K562 (cell line): ENCODE measurements at regions not wholly inside any gene's neighbourhood (a gene's known extent, or its start where the extent isn't known, plus 50 kb on each side); places are given as distances from the start of the nearest gene placed in this dataset.

ENCODE experiments used
- ATAC-seq: fragments of 200-7000 bp; cut with Tn5 transposase; 3 replicates; pipeline ENCODE4 v1.9.1; 2020; ENCODE audit warnings: moderate library complexity
- BruUV-seq: library from RNA; stranded (reverse); fragments of 400-500 nt; replicated peaks from 2 replicates; lab custom pipeline; 2021; lab: Mats Ljungman, UMichigan
- CTCF ChIA-PET: fragments of 300-600 bp; formaldehyde crosslinking; extraction: SDS; loops from one replicate; lab custom pipeline; 2021; ENCODE audit warnings: low intra/inter-chr PET ratio; lab: Yijun Ruan, JAX
- POLR2A ChIA-PET: fragments of 300-600, 350-650 bp; sonication (Branson Sonifier 250); formaldehyde crosslinking; extraction: SDS; loops from one replicate; lab custom pipeline; 2021; ENCODE audit warnings: antibody characterized with exemption, inconsistent platforms; lab: Yijun Ruan, JAX
- DNase-seq, 4 experiments: peaks; one replicate each; pipeline versions ENCODE4 v3.0.0 to v3.0.0-alpha.2; 2011 to 2018; ENCODE audit warnings: low spot score in 3 of 4, mixed read lengths in 3 of 4; ENCODE audit errors: extremely low read depth in 1 of 4
- FAIRE-seq: peaks from 2 replicates; lab custom pipeline; 2011; peaks lifted over from hg19 to GRCh38; lab: Jason Lieb, UNC
- H2AFZ ChIP-seq: 2 replicates; pipeline ENCODE4 v1.6.0; 2011; ENCODE audit warnings: low read depth, low read length, control low read depth, inconsistent platforms
- H3K27ac ChIP-seq: fragments of 200-600 bp; 3 replicates; pipeline ENCODE4 v1.8.0; 2011; ENCODE audit warnings: low read depth, mild to moderate bottlenecking, control low read depth, inconsistent platforms, low read length, moderate library complexity, mixed read lengths; ENCODE audit errors: extremely low read depth
- H3K27me3 ChIP-seq, 2 experiments: fragments of 300-600 bp in 1 of 2; 2 replicates in 1 of 2; 3 replicates in 1 of 2; pipeline versions ENCODE4 v1.6.0 to v1.8.0; 2011; ENCODE audit warnings: inconsistent platforms in 2 of 2, low read length in 2 of 2, mild to moderate bottlenecking in 1 of 2, mixed read lengths in 1 of 2, moderate library complexity in 1 of 2; ENCODE audit not compliant: control insufficient read depth in 2 of 2, insufficient read depth in 2 of 2
- H3K36me3 ChIP-seq: fragments of 300-600 bp; 3 replicates; pipeline ENCODE4 v1.8.0; 2011; ENCODE audit warnings: mild to moderate bottlenecking, low read length, inconsistent platforms; ENCODE audit not compliant: control insufficient read depth, insufficient read depth
- H3K4me1 ChIP-seq, 2 experiments: fragments of 200-600 bp in 1 of 2; replicated peaks in 1 of 2; 2 replicates in 1 of 2; 3 replicates in 1 of 2; pipeline versions ENCODE4 v1.5.1 to v1.8.0; 2011; ENCODE audit warnings: inconsistent platforms in 2 of 2, low read length in 2 of 2, mild to moderate bottlenecking in 1 of 2, mixed read lengths in 1 of 2, moderate library complexity in 1 of 2; ENCODE audit not compliant: control insufficient read depth in 2 of 2, insufficient read depth in 2 of 2
- H3K4me2 ChIP-seq: 2 replicates; pipeline ENCODE4 v1.6.1; 2011; ENCODE audit warnings: low read length, control low read depth, inconsistent platforms, mixed read lengths; ENCODE audit not compliant: insufficient read depth
- H3K4me3 ChIP-seq: fragments of 200-600 bp; sonication (generic), shearing (Covaris generic); 2 replicates; pipeline ENCODE4 v1.5.1; 2016; ENCODE audit warnings: control low read depth, inconsistent platforms
- H3K79me2 ChIP-seq: fragments of 200-600 bp; 3 replicates; pipeline ENCODE4 v1.8.0; 2011; ENCODE audit warnings: low read length, inconsistent platforms; ENCODE audit not compliant: control insufficient read depth, insufficient read depth
- H3K9ac ChIP-seq, 2 experiments: 2 replicates each; pipeline versions ENCODE4 v1.6.0 to v1.6.1; 2011; ENCODE audit warnings: low read depth in 2 of 2, low read length in 2 of 2, control low read depth in 1 of 2, inconsistent platforms in 1 of 2, mild to moderate bottlenecking in 1 of 2, mixed read lengths in 1 of 2; ENCODE audit not compliant: insufficient read depth in 1 of 2
- H3K9me1 ChIP-seq: one replicate; pipeline ENCODE4 v1.6.0; 2011; ENCODE audit warnings: inconsistent platforms, mild to moderate bottlenecking, low read length, moderate library complexity; ENCODE audit not compliant: control insufficient read depth, insufficient read depth
- H3K9me3 ChIP-seq: replicated peaks from 2 replicates; pipeline ENCODE4 v1.5.1; 2011; ENCODE audit warnings: low read depth, low read length, inconsistent platforms; ENCODE audit not compliant: control insufficient read depth, insufficient read depth
- H4K20me1 ChIP-seq: replicated peaks from 2 replicates; pipeline ENCODE4 v1.6.1; 2011; ENCODE audit warnings: low read length, inconsistent platforms, mixed read lengths; ENCODE audit not compliant: control insufficient read depth, insufficient read depth
- BDP1 ChIP-seq: IDR thresholded peaks from 3 replicates; pipeline ENCODE4 v1.6.1; 2011; ENCODE audit not compliant: insufficient read length, insufficient read depth
- CAMTA2 ChIP-seq: fragments of 250-450 bp; sonication (Bioruptor Pico); conservative IDR thresholded peaks from 2 replicates; pipeline ENCODE4 v1.5.1; 2022
- CGGBP1 ChIP-seq: fragments of 250-450 bp; sonication (Bioruptor Pico); IDR thresholded peaks from 2 replicates; pipeline ENCODE4 v1.9.0; 2021; ENCODE audit warnings: mild to moderate bottlenecking
- DPF2 ChIP-seq: fragments of 450-650 bp; IDR thresholded peaks from 2 replicates; pipeline ENCODE4 v1.6.1; 2016
- ELF1 ChIP-seq: fragments of 200-800 bp; sonication (Bioruptor generic); IDR thresholded peaks from 2 replicates; pipeline ENCODE4 v1.6.1; 2016; ENCODE audit warnings: missing genetic modification characterization, missing compliant biosample characterization
- ETV1 ChIP-seq: fragments of 450-650 bp; conservative IDR thresholded peaks from 2 replicates; pipeline ENCODE4 v1.6.1; 2016; ENCODE audit warnings: missing genetic modification characterization, control low read depth, low read depth, missing compliant biosample characterization
- FOXJ3 ChIP-seq: sonication (generic); formaldehyde crosslinking; IDR thresholded peaks from 2 replicates; pipeline ENCODE4 v1.4.0; 2020; ENCODE audit warnings: mild to moderate bottlenecking, missing genetic modification reagents
- HNRNPL ChIP-seq: fragments of 200-400 bp; formaldehyde crosslinking; IDR thresholded peaks from 2 replicates; pipeline ENCODE4 v1.6.1; 2017; ENCODE audit warnings: low read depth, mild to moderate bottlenecking, low read length
- ILF3 ChIP-seq: fragments of 450-650 bp; IDR thresholded peaks from 2 replicates; pipeline ENCODE4 v1.6.1; 2018; ENCODE audit warnings: antibody characterized with exemption, mild to moderate bottlenecking, moderate library complexity, borderline replicate concordance
- KLF6 ChIP-seq: fragments of 250-450 bp; sonication (Bioruptor Pico); IDR thresholded peaks from 2 replicates; pipeline ENCODE4 v1.4.0; 2020; ENCODE audit warnings: mild to moderate bottlenecking, moderate library complexity, borderline replicate concordance
- NEUROD1 ChIP-seq: fragments of 150-350 bp; IDR thresholded peaks from 2 replicates; pipeline ENCODE4 v1.6.1; 2014; ENCODE audit warnings: borderline replicate concordance, low read length, low read depth; ENCODE audit not compliant: partially characterized antibody
- NFIC ChIP-seq: fragments of 450-650 bp; IDR thresholded peaks from 2 replicates; pipeline ENCODE4 v1.6.1; 2017; ENCODE audit warnings: mild to moderate bottlenecking, inconsistent platforms
- PRPF4 ChIP-seq: fragments of 200-400 bp; formaldehyde crosslinking; IDR thresholded peaks from one replicate; pipeline ENCODE4 v1.6.1; 2017; ENCODE audit warnings: low read length, low read depth, mild to moderate bottlenecking; ENCODE audit not compliant: insufficient read depth, poor library complexity, severe bottlenecking
- PTRF ChIP-seq: fragments of 450-650 bp; IDR thresholded peaks from 2 replicates; pipeline ENCODE4 v1.6.1; 2016; ENCODE audit warnings: mild to moderate bottlenecking, missing genetic modification characterization, missing compliant biosample characterization
- RCOR1 ChIP-seq, 2 experiments: IDR thresholded peaks; 2 replicates each; pipeline ENCODE4 v1.6.1; 2012; ENCODE audit warnings: low read depth in 2 of 2, low read length in 2 of 2, borderline replicate concordance in 1 of 2, improper control_type of control experiment in 1 of 2
- SREBF1 ChIP-seq: fragments of 150-350 bp; IDR thresholded peaks from 2 replicates; pipeline ENCODE4 v1.6.1; 2014; ENCODE audit warnings: antibody characterized with exemption, low read depth, low read length, borderline replicate concordance
- SRSF1 ChIP-seq: fragments of 200-400 bp; formaldehyde crosslinking; IDR thresholded peaks from 2 replicates; pipeline ENCODE4 v1.6.1; 2017; ENCODE audit warnings: mild to moderate bottlenecking, low read depth, low read length, moderate library complexity
- TEAD4 ChIP-seq, 2 experiments: sonication (generic) in 1 of 2; formaldehyde crosslinking in 1 of 2; IDR thresholded peaks; 2 replicates each; pipeline versions ENCODE4 v1.6.1 to v1.8.0; 2012 to 2022; ENCODE audit warnings: borderline replicate concordance in 1 of 2, inconsistent platforms in 1 of 2, low read length in 1 of 2, mild to moderate bottlenecking in 1 of 2, missing genetic modification reagents in 1 of 2
- TRIM24 ChIP-seq, 2 experiments: fragments of 450-650 bp; IDR thresholded peaks; 2 replicates each; pipeline ENCODE4 v1.6.1; 2016
- XRCC3 ChIP-seq: fragments of 450-650 bp; IDR thresholded peaks from 2 replicates; pipeline ENCODE4 v1.6.1; 2017; ENCODE audit warnings: mild to moderate bottlenecking, moderate library complexity
- ZNF134 ChIP-seq: fragments of 250-450 bp; sonication (Bioruptor Pico); conservative IDR thresholded peaks from 2 replicates; pipeline ENCODE4 v1.4.0; 2020
- ZNF174 ChIP-seq: fragments of 250-450 bp; sonication (Bioruptor Pico); IDR thresholded peaks from 2 replicates; pipeline ENCODE4 v1.4.0; 2020; ENCODE audit warnings: mild to moderate bottlenecking
- ZNF324 ChIP-seq: fragments of 250-450 bp; sonication (Bioruptor Pico); IDR thresholded peaks from 2 replicates; pipeline ENCODE4 v1.4.0; 2020; ENCODE audit warnings: mild to moderate bottlenecking
- ZNF354B ChIP-seq: fragments of 250-450 bp; sonication (Bioruptor Pico); IDR thresholded peaks from 2 replicates; pipeline ENCODE4 v1.4.0; 2020
- ZNF408 ChIP-seq: fragments of 250-450 bp; sonication (Bioruptor Pico); IDR thresholded peaks from 2 replicates; pipeline ENCODE4 v1.4.0; 2020; ENCODE audit warnings: low read depth, mild to moderate bottlenecking, moderate library complexity
- ZNF507 ChIP-seq: conservative IDR thresholded peaks from 2 replicates; pipeline ENCODE4 v1.6.1; 2017; ENCODE audit warnings: missing genetic modification characterization, missing compliant biosample characterization
- ZNF76 ChIP-seq: fragments of 250-450 bp; sonication (Bioruptor Pico); IDR thresholded peaks from 2 replicates; pipeline ENCODE4 v1.4.0; 2020; ENCODE audit warnings: mild to moderate bottlenecking, moderate library complexity, borderline replicate concordance
- WGBS: fragments of 100-300 bp; shearing (Covaris generic); methylation state at CpG from one replicate; pipeline ENCODE4 v1.1.6; 2016; ENCODE audit warnings: low coverage, mixed read lengths; ENCODE audit not compliant: insufficient coverage; ENCODE audit errors: missing lambda C conversion rate; 5-methylcytosine and 5-hydroxymethylcytosine counted together
- in situ Hi-C: fragments of 300-500 bp; cut with MboI; formaldehyde crosslinking; loops from 4 replicates; pipeline ENCODE4 v1.15.0; 2018; ENCODE audit warnings: inconsistent platforms, mixed read lengths
- intact Hi-C: fragments of 100-400 bp; cut with micrococcal nuclease; formaldehyde crosslinking; loops from 2 replicates; pipeline ENCODE4 v1.14.2; 2022

GRCh38 chr6:146950351-146950835, 253.8 kb upstream of the STXBP5 start:
- no peaks in the 10 kb centered on the region for H4K20me1 ChIP-seq
- no peaks in the 10 kb centered on the region for H3K36me3 ChIP-seq
- no peak overlapping the region for H3K4me3 ChIP-seq
- intact Hi-C loops (no loop called here), in situ Hi-C loops (no loop called here)
- H3K4me1 ChIP-seq, result peaks cover 0 to 17% of the 10 kb centered on the region in 2 experiments; a peak in 4 of 5 replicates
- ChIA-PET CTCF (no interaction called here), POLR2A (interaction anchor here (0.7 kb wide), 1 partner anchor 118 kb away, joined by 3 read pairs; no protein-coding TSS in a partner anchor)
- no peak overlapping the region for H3K9ac ChIP-seq
- no peaks in the 10 kb centered on the region for H3K9me1 ChIP-seq
- H3K9me3 ChIP-seq, result no peaks in the 10 kb centered on the region
- H2AFZ ChIP-seq, result peak overlapping the region; percentile 88
- BruUV-seq, result no TSS peak
- peak overlapping the region; percentile 17; the same call in 1 of the 2 replicates for H3K4me2 ChIP-seq
- FAIRE-seq (peak; percentile 62), ATAC-seq (peak; percentile 78), DNase-seq (peak in 2 of 4 experiments; percentile 50 to 55)
- H3K79me2 ChIP-seq, result no peaks in the 10 kb centered on the region
- peak overlapping the region; percentile 43; the same call in 2 of the 3 replicates for H3K27ac ChIP-seq
- WGBS, result 50% methylated on average over 7 of the region's 7 CpGs
- H3K27me3 ChIP-seq, result no peaks in the 10 kb centered on the region
- TF ChIP-seq KLF6 (CRISPR knock-in tag) (peak; percentile 24; the same call in 1 of the 2 replicates), ZNF76 (no peak), SREBF1 (no peak), TEAD4 (IDR thresholded peaks at IDR 0.05; ENCODE audit: low read length) (peak; percentile 38; the same call in 1 of the 2 replicates), TEAD4 (CRISPR knock-in tag; IDR thresholded peaks at IDR 0.05; ENCODE audit: borderline replicate concordance) (no peak), TRIM24 (IDR thresholded peaks at IDR 0.05) (peak in 1 of 2 experiments; percentile 4; a peak in 2 of 4 replicates), ZNF507 (no peak), ZNF354B (CRISPR knock-in tag) (no peak), ZNF408 (CRISPR knock-in tag) (no peak), NFIC (no peak), ZNF134 (CRISPR knock-in tag) (no peak), DPF2 (peak; percentile 52; the same call in 1 of the 2 replicates), ETV1 (tag) (peak; percentile 97), ZNF174 (no peak), PTRF (tag) (no peak), PRPF4 (no peak), FOXJ3 (CRISPR knock-in tag) (no peak), CAMTA2 (CRISPR knock-in tag) (no peak), ELF1 (tag) (peak; percentile 82), SRSF1 (no peak), ZNF324 (CRISPR knock-in tag) (no peak), XRCC3 (no peak), HNRNPL (no peak), NEUROD1 (no peak), CGGBP1 (CRISPR knock-in tag) (no peak), BDP1 (no peak), RCOR1 (IDR thresholded peaks at IDR 0.05; ENCODE audit: borderline replicate concordance in 1 of 2, low read depth in 2 of 2, low read length in 2 of 2) (0 out of 4 replicates have a peak, but pooled peaks of 1 of the 2 experiments have one; percentile 27), ILF3 (no peak)
